ENCODE measurements at regions not wholly inside any gene's neighbourhood (a gene's known extent, or its start where the extent isn't known, plus 50 kb on each side); places are given as distances from the start of the nearest gene placed in this dataset.
A peak's percentile ranks its signal among the peaks of the same experiment; 100 is the strongest.

DNA sequence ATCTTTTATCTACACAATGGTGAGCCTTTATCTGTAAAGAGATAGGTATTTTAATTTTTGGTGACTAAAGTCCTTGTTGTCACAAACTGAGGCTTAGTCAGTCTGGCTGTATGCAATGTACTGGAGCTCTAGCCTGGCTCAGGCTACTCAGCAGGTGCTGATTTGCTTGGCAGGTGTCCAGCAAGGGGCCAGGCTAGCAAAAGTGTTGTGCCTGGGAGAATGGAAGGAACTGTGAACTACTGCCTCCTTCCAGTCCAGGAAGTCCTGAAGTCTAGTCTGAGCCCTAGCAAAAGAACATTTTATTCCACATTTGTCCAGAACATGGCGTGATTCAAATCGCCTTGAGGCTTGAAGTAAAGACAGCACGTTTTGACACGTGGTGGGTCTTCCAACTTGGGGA is 260.5 kb downstream of the CCDC85A start:
- TF ChIP-seq, protein P1, sequence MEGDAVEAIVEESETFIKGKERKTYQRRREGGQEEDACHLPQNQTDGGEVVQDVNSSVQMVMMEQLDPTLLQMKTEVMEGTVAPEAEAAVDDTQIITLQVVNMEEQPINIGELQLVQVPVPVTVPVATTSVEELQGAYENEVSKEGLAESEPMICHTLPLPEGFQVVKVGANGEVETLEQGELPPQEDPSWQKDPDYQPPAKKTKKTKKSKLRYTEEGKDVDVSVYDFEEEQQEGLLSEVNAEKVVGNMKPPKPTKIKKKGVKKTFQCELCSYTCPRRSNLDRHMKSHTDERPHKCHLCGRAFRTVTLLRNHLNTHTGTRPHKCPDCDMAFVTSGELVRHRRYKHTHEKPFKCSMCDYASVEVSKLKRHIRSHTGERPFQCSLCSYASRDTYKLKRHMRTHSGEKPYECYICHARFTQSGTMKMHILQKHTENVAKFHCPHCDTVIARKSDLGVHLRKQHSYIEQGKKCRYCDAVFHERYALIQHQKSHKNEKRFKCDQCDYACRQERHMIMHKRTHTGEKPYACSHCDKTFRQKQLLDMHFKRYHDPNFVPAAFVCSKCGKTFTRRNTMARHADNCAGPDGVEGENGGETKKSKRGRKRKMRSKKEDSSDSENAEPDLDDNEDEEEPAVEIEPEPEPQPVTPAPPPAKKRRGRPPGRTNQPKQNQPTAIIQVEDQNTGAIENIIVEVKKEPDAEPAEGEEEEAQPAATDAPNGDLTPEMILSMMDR (IDR thresholded peaks at IDR 0.05; ENCODE audit: control insufficient read depth, extremely low read depth, insufficient read depth), result no peak
- no peak for DNase-seq (ENCODE audit: low read depth)
- no peak overlapping the region for H3K4me3 ChIP-seq (ENCODE audit: low read depth, low read length)

DNA sequence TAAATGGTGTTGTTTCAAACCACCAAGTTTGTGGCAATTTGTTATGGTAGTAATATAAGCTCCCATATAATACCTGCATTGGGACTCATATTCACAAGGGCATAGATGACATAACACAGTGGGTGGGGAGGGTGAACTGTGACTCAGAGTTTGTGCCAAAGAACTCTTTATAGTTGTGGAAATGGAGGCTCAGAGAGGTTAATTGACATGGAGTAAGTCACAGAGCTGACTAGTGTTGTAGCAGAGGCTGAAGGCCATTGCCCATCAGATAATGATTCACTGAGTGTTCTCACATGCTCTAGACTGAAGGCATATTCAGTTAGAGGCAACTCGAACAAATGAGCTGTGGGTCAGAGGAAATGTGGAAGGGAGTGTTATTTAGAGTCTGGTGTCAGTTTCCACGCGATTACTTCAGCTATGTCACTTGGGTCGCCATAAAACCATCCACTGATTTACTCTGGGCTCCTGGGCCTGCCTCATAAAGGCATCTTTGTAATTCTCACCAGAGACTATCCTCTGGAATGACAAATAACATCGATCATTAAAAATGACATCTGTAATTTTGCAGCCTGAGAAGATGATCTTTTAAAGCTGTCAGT is 264.7 kb downstream of the CCDC85A start:
- TF ChIP-seq, protein P1 (IDR thresholded peaks at IDR 0.05; ENCODE audit: control insufficient read depth, extremely low read depth, insufficient read depth), result no peak
- no peak overlapping the region for H3K4me3 ChIP-seq (ENCODE audit: low read depth, low read length)
- DNase-seq (ENCODE audit: low read depth), result no peak

DNA sequence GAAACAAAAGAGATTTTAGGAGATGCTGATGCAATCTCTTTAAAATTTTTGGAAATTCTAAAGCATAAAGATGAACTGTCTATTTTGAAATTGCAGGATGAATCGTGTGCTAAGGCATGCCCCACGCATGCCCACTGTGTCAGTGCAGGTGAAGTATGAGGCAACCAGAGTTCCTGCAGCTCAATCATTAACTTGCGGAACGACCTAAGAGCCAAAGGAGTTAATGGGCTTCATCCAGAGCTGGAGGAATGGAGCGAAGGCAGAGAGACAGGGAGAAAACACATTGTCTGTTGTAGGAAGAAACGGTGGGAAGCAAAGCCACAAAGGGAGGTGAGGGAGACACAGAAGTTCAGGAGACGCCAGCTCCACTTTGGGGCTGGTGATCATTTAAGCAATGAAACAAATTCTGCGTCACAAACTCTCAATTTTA is 265.2 kb downstream of the CCDC85A start:
- H3K4me3 ChIP-seq (ENCODE audit: low read depth, low read length), result no peak overlapping the region
- peak; percentile 14 for DNase-seq (ENCODE audit: low read depth)
- TF ChIP-seq, protein P1 (IDR thresholded peaks at IDR 0.05; ENCODE audit: control insufficient read depth, extremely low read depth, insufficient read depth), result no peak

DNA sequence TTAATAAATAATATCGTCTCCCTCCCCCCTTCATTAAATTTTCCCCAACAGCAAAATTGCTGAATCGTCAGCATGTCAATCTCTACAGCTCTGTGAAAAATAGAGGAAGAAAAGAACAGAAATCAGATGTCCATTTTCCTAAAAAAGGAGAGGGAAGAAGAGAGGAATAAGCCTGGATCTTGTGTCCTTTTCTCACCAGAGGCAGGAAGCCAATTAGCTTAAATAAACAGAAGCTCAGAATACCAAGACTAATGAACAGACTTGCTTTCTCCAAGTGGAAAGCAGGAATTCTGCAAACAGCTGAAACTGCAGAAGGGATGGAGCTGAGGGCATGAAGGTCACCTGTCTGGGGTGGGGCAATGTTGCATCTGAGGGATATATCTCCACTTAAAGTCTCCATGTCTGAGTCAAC is 265.7 kb downstream of the CCDC85A start:
- DNase-seq (ENCODE audit: low read depth), result no peak
- H3K4me3 ChIP-seq (ENCODE audit: low read depth, low read length), result no peak overlapping the region
- TF ChIP-seq, protein P1 (IDR thresholded peaks at IDR 0.05; ENCODE audit: control insufficient read depth, extremely low read depth, insufficient read depth), result no peak

DNA sequence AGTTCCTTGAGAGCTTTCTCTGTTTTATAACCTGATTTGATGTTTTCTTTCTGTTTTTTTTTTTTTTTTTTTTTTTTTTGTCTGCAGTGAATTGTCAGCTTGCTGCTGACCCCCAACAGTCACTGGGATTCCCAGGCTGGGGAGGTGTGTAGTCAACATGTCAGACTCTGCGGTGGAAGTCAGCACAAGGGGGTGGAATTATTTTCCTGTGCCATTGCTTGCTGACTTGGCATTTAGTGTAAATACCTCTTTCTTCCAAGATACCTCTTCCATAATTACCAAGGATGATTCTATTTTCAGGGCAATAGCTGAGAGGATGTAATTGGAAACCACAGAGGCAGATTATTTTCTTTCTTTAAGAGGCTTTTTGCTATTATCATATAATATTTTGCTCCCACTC is 266.3 kb downstream of the CCDC85A start:
- no peak overlapping the region for H3K4me3 ChIP-seq (ENCODE audit: low read depth, low read length)
- no peak for DNase-seq (ENCODE audit: low read depth)
- TF ChIP-seq, protein P1 (IDR thresholded peaks at IDR 0.05; ENCODE audit: control insufficient read depth, extremely low read depth, insufficient read depth), result no peak

DNA sequence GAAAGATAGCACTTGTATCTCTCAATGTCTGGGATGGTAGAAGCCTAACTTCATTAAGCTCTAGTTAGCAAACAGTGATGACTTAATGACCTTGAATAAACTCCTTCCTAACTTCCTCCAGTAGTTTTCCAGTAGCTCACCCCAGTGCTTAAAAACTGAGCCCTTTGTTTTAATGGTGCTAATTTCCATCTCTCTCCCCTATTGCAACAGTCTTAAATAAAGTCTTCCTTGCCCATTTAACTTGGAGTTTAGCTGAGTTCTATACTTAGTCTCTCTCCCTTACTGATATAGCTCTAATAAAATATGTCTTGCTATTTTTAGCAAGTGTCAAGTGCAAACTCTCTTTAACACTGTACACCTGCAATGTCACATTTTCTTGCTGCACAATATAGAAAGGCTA is 267.0 kb downstream of the CCDC85A start:
- TF ChIP-seq, protein P1 (IDR thresholded peaks at IDR 0.05; ENCODE audit: control insufficient read depth, extremely low read depth, insufficient read depth), result no peak
- H3K4me3 ChIP-seq (ENCODE audit: low read depth, low read length), result no peak overlapping the region
- no peak for DNase-seq (ENCODE audit: low read depth)

DNA sequence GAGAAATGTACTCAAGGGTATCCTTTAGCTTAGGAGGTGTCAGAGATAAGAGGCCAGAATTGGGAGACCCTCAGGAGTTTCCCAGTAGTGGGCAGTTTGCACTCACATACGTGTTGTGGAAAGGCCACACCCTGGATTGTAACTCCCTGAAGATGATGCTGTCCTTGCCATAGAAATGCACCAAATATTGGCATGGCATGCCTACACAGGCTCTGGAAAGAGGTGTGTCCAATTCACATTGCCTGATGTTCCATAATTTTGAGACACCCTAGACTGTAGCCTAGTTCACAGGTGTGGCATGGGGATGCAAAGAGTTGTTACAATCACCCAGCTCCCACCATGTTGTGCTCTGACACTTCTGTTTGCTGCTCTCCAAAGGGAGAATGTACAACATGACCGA is 271.9 kb downstream of the CCDC85A start:
- DNase-seq (ENCODE audit: low read depth), result no peak
- TF ChIP-seq, protein P1 (IDR thresholded peaks at IDR 0.05; ENCODE audit: control insufficient read depth, extremely low read depth, insufficient read depth), result no peak

More for the DNA sequence above, 271.9 kb downstream of the CCDC85A start:
- no peak overlapping the region for H3K4me3 ChIP-seq (ENCODE audit: low read depth, low read length)
